ENCODE measurements at regions not wholly inside any gene's neighbourhood (a gene's known extent, or its start where the extent isn't known, plus 50 kb on each side); places are given as distances from the start of the nearest gene placed in this dataset.

- Histone ChIP-seq H3K9me2 (ENCODE audit: insufficient read depth, low read length) (no peaks in the 10 kb centered on the region), H3K9me3 (ENCODE audit: low read length) (no peaks in the 10 kb centered on the region), H4K20me1 (ENCODE audit: insufficient read depth, low read length) (no peaks in the 10 kb centered on the region), H3K79me2 (ENCODE audit: insufficient read depth, low read depth, low read length) (no peaks in the 10 kb centered on the region), H3K4me2 (ENCODE audit: low read length) (no peak overlapping the region), H2AFZ (ENCODE audit: low read length) (no peak overlapping the region), H3K4me1 (ENCODE audit: insufficient read depth, low read length, poor library complexity, severe bottlenecking) (no peaks in the 10 kb centered on the region), H3K36me3 (ENCODE audit: insufficient read depth, low read length) (no peaks in the 10 kb centered on the region), H3K27ac (ENCODE audit: low read depth, low read length, poor library complexity, severe bottlenecking) (no peak overlapping the region), H3K4me3 (ENCODE audit: low read depth, low read length, poor library complexity, severe bottlenecking) (no peak overlapping the region)
- intact Hi-C loops (cut with micrococcal nuclease; ENCODE audit: unreplicated experiment) = no loop called here
- TF ChIP-seq CTCF (conservative IDR thresholded peaks at IDR 0.05; ENCODE audit: low read length) (no peak), EZH2phosphoT487 (IDR thresholded peaks at IDR 0.05; ENCODE audit: borderline replicate concordance, low read depth, low read length) (no peak)
- ChIA-PET POLR2A (no interaction called here), CTCF (ENCODE audit: unreplicated experiment) (no interaction called here)
- BruUV-seq (replicated peaks) = no TSS peak
- DNase-seq (ENCODE audit: low spot score) = no peak
These were observed 1348.6 kb upstream of the SLC10A2 start for GRCh38 chr13:104414771-104415170.

- no peaks in the 10 kb centered on the region for H3K79me2 ChIP-seq (ENCODE audit: insufficient read depth, low read depth, low read length)
- H3K9me3 ChIP-seq (ENCODE audit: low read length) = no peaks in the 10 kb centered on the region
- intact Hi-C loops (cut with micrococcal nuclease; ENCODE audit: unreplicated experiment) = no loop called here
- no peak overlapping the region for H3K4me3 ChIP-seq (ENCODE audit: low read depth, low read length, poor library complexity, severe bottlenecking)
- TF ChIP-seq EZH2phosphoT487 (IDR thresholded peaks at IDR 0.05; ENCODE audit: borderline replicate concordance, low read depth, low read length) (no peak), CTCF (conservative IDR thresholded peaks at IDR 0.05; ENCODE audit: low read length) (no peak)
- CTCF ChIA-PET (ENCODE audit: unreplicated experiment) = no interaction called here
- no peak overlapping the region for H3K27ac ChIP-seq (ENCODE audit: low read depth, low read length, poor library complexity, severe bottlenecking)
- no peak for DNase-seq (ENCODE audit: low spot score)
- no peaks in the 10 kb centered on the region for H3K4me1 ChIP-seq (ENCODE audit: insufficient read depth, low read length, poor library complexity, severe bottlenecking)
- POLR2A ChIA-PET = no interaction called here
- H3K9me2 ChIP-seq (ENCODE audit: insufficient read depth, low read length) = no peaks in the 10 kb centered on the region
- H2AFZ ChIP-seq (ENCODE audit: low read length) = no peak overlapping the region
- BruUV-seq (replicated peaks) = no TSS peak
- H4K20me1 ChIP-seq (ENCODE audit: insufficient read depth, low read length) = no peaks in the 10 kb centered on the region
- no peaks in the 10 kb centered on the region for H3K36me3 ChIP-seq (ENCODE audit: insufficient read depth, low read length)
- H3K4me2 ChIP-seq (ENCODE audit: low read length) = no peak overlapping the region
These were observed 1348.0 kb upstream of the SLC10A2 start for GRCh38 chr13:104414181-104414580.

- CTCF ChIA-PET (ENCODE audit: unreplicated experiment) = no interaction called here
- H3K4me1 ChIP-seq (ENCODE audit: insufficient read depth, low read length, poor library complexity, severe bottlenecking) = no peaks in the 10 kb centered on the region
- no peak overlapping the region for H2AFZ ChIP-seq (ENCODE audit: low read length)
- H3K36me3 ChIP-seq (ENCODE audit: insufficient read depth, low read length) = no peaks in the 10 kb centered on the region
- intact Hi-C loops (cut with micrococcal nuclease; ENCODE audit: unreplicated experiment) = no loop called here
- no peak overlapping the region for H3K27ac ChIP-seq (ENCODE audit: low read depth, low read length, poor library complexity, severe bottlenecking)
- POLR2A ChIA-PET = no interaction called here
- no peaks in the 10 kb centered on the region for H3K9me3 ChIP-seq (ENCODE audit: low read length)
- DNase-seq (ENCODE audit: low spot score) = no peak
- no peaks in the 10 kb centered on the region for H3K9me2 ChIP-seq (ENCODE audit: insufficient read depth, low read length)
- TF ChIP-seq CTCF (conservative IDR thresholded peaks at IDR 0.05; ENCODE audit: low read length) = no peak
- no peak for TF ChIP-seq EZH2phosphoT487 (IDR thresholded peaks at IDR 0.05; ENCODE audit: borderline replicate concordance, low read depth, low read length)
- H3K4me2 ChIP-seq (ENCODE audit: low read length) = no peak overlapping the region
- H3K79me2 ChIP-seq (ENCODE audit: insufficient read depth, low read depth, low read length) = no peaks in the 10 kb centered on the region
- H3K4me3 ChIP-seq (ENCODE audit: low read depth, low read length, poor library complexity, severe bottlenecking) = no peak overlapping the region
- no TSS peak for BruUV-seq (replicated peaks)
- H4K20me1 ChIP-seq (ENCODE audit: insufficient read depth, low read length) = no peaks in the 10 kb centered on the region
These were observed 1345.0 kb upstream of the SLC10A2 start for GRCh38 chr13:104411141-104411765.

Measured in OCI-LY7 (cell line).